IPS-18c (cell line): ENCODE measurements at regions not wholly inside any gene's neighbourhood (a gene's known extent, or its start where the extent isn't known, plus 50 kb on each side); places are given as distances from the start of the nearest gene placed in this dataset.
"Not testable (repeated sequence)": the region's sequence is repeated elsewhere in the genome, so short reads cannot be mapped to it uniquely, and the experiment has no call there.

Experiments
- H3K4me3 ChIP-seq: 2 replicates; pipeline ENCODE4 v1.7.0; 2013; ENCODE audit warnings: low read depth, mild to moderate bottlenecking, low read length, moderate library complexity; ENCODE audit not compliant: insufficient read depth
- H3K9me3 ChIP-seq: one replicate; pipeline ENCODE4 v1.6.1; 2013; ENCODE audit warnings: mild to moderate bottlenecking, low read length, moderate library complexity; ENCODE audit not compliant: control insufficient read depth, insufficient read depth

DNA sequence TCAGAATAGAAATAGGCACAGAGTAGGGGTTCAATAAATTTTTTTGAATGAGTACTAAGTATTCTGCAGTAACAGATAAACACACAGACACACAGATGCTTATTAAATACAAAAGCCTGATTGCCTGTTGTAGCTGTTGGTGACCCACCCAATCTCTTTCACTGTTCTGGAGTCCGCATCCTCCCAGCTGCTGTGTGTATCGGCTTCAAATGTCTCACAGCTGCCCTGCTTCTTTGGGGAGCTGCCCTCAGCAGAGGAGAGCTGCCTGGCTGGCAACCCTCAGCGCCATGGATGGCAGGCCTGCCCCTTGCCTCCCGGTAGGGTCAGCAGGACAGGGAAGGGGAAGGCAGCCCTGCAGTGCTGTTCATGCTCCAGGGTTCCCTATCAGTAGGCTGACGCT lies 50.5 kb upstream of the PRNP start:
- peaks cover 4% of the 10 kb centered on the region for H3K9me3 ChIP-seq
- H3K4me3 ChIP-seq: no peak overlapping the region

DNA sequence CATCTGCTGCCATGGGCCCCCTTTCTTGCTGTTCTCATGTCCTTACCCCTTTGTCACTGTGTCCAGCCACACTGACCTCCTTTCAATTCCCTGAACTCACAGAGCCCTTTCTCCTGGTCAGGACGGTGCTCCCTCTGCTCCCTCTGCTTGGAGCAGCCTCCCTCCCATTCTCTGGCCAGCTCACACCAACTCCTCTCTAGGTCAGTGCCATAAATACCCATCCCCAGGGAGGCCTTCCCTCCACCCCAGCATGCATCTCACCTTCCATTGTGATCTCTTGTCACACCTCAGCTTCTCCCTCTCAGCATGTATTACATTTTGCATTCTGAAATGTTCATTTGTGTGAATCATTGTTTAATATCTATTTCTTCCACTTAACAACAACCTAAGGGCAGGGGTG lies 50.9 kb upstream of the PRNP start:
- H3K9me3 ChIP-seq: peaks cover 4% of the 10 kb centered on the region

DNA sequence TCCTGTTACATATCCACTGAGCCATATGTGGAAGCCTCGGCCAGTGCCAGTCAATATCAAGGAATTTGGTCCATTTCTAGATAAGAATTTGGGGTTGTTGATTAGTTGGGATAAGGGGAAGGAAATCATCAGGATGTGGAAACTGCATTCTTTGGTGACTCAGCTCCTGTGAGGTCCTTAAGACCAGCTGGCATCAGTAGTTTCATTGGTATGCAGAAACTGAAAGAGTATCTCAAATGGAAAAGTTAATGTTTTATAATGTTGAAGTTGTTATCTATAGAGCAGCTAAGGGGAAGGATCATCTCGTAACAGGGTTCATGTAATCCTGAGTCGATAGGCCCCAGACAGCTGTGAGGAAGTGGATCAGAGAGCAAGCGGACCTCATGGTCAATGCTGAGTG lies 52.5 kb upstream of the PRNP start:
- Histone ChIP-seq H3K4me3 (no peak overlapping the region), H3K9me3 (peaks cover 4% of the 10 kb centered on the region)

More for the DNA sequence above, 50.9 kb upstream of the PRNP start:
- H3K4me3 ChIP-seq: no peak overlapping the region

DNA sequence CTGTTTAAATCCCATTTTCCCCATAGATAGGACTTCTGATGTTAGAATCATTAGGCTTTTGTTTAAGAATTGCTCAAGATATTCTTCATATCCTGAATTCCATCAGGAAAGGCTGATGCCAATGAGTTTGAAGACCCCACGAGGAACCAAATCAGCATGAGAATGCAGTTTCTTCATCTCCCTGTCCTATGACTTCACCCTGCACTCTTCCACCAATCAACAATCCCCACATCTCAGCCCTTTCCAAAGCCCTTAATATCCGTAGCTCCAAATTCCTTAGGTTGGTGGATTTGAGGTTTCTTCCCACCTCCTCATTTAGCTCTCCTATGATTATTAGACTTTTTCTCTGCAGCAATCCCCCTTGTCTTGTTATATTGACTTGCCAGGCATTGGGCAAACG lies 52.9 kb upstream of the PRNP start:
- Histone ChIP-seq H3K9me3 (peaks cover 4% of the 10 kb centered on the region), H3K4me3 (no peak overlapping the region)

DNA sequence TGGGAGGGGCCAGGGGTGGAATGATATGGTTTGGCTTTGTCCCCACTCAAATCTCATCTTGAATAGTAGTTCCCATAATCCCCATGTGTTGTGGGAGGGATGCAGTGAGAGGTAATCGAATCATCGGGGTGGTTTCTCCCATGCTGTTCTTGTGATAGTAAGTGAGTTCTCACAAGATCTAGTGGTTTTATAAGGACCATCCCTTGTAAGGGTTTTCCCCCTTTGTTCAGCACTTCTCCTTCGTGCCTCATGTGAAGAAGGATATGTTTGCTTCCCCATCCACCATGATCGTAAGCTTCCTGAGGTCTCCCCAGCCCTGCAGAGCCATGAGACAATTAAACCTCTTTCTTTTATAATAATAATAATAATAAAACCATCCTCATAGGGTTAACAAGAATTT lies 53.4 kb upstream of the PRNP start:
- H3K4me3 ChIP-seq: no peak overlapping the region
- peaks cover 4% of the 10 kb centered on the region for H3K9me3 ChIP-seq

- no peaks in the 10 kb centered on the region for H3K9me3 ChIP-seq
Observed at GRCh38 chr20:4626228-4626627, 60.0 kb upstream of the PRNP start.

DNA sequence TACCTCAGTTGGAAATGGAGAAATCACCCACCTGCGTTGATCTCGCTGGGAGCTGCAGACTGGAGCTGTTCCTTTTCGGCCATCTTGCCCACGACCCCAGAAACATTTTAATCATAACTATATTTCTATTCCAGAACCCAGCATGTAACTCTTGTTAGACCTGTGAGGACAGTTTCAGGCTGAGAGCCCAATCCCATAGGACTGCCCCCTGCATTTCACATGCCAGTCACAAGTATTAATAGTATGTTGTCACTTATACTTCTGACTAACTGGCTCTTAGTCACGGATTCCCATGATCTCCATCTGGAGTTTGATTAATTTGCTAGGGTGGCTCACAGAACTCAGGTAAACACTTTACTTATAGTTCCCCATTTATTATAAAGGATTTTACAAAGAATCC lies 60.6 kb upstream of the PRNP start:
- H3K9me3 ChIP-seq: no peaks in the 10 kb centered on the region
- H3K4me3 ChIP-seq: no peak overlapping the region

More at GRCh38 chr20:4626228-4626627, 60.0 kb upstream of the PRNP start:
- H3K4me3 ChIP-seq: no peak overlapping the region

DNA sequence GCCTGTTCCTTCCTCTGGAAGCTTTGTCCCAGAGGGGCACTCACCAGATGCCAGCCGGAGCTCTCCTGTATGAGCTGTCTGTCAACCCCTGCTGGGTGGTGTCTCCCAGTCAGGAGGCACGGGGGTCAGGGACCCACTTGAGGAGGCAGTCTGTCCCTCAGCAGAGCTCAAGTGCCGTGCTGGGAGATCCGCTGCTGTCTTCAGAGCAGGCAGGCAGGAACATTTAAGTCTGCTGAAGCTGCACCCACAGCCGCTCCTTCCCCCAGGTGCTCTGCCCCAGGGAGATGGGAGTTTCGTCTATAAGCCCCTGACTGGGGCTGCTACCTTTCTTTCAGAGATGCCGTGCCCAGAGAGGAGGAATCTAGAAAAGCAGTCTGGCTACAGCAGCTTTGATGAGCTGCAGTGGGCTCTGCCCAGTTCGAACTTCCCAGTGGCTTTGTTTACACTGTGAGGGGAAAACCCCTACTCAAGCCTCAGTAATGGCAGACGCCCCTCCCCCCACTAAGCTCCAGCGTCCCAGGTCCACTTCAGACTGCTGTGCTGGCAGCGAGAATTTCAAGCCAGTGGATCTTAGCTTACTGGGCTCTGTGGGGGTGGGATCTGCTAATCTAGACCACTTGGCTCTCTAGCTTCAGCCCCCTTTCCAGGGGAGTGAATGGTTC lies 61.5 kb upstream of the PRNP start:
- H3K9me3 ChIP-seq, H3K4me3 ChIP-seq: not testable (repeated sequence)

- H3K9me3 ChIP-seq, H3K4me3 ChIP-seq: not testable (repeated sequence)
Observed at GRCh38 chr20:4619144-4619543, 67.1 kb upstream of the PRNP start.

DNA sequence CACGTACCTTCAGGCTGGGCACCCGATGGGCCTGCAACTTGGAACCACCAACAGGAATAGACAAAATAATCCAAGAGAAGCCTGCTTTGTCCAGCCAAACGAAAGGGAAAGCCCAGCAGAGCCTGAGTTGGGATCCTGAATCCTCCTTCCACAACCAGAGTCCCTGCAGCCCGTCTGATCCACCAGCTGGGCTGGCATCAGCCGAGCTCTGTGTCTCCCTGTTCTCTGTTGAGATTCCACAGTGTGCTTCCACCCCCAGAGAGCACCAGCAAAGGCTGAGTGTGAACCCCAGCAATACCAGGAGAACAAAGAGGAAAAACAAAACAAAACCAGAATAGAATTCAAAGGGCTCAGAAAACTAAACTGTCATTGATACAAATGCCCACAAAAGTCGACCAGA lies 68.8 kb upstream of the PRNP start:
- no peaks in the 10 kb centered on the region for H3K9me3 ChIP-seq
- H3K4me3 ChIP-seq: no peak overlapping the region

- Histone ChIP-seq H3K4me3 (no peak overlapping the region), H3K9me3 (no peaks in the 10 kb centered on the region)
Observed at GRCh38 chr20:4617019-4617418, 69.2 kb upstream of the PRNP start.

GRCh38 chr20:4613718-4614620 lies 72.3 kb upstream of the PRNP start:
- no peak overlapping the region for H3K4me3 ChIP-seq

GRCh38 chr20:4613184-4613583 lies 73.1 kb upstream of the PRNP start:
- no peak overlapping the region for H3K4me3 ChIP-seq
- H3K9me3 ChIP-seq: no peaks in the 10 kb centered on the region

More at GRCh38 chr20:4613718-4614620, 72.3 kb upstream of the PRNP start:
- H3K9me3 ChIP-seq: no peaks in the 10 kb centered on the region

DNA sequence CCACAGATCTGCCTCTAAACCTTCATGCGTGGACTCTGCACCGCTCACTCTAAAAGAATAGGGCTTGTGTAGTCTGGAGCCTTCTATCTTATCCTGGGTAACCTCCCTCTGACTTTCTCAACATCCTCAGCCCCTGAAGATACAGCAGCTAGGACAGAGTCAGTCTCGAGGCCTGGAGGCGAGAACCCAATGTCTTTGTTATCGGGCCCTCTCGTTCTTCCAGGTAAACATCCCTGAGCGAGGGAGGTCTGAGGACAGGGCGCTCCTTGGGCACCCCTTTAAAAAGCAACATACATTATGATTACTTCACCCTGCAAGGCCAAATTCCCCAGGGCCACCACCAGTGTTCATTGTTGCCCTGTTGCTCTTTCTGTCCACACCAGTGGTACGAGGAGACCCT lies 75.4 kb upstream of the PRNP start:
- Histone ChIP-seq H3K9me3 (no peaks in the 10 kb centered on the region), H3K4me3 (no peak overlapping the region)

- no peaks in the 10 kb centered on the region for H3K9me3 ChIP-seq
Observed at GRCh38 chr20:4609511-4609910, 76.7 kb upstream of the PRNP start.

DNA sequence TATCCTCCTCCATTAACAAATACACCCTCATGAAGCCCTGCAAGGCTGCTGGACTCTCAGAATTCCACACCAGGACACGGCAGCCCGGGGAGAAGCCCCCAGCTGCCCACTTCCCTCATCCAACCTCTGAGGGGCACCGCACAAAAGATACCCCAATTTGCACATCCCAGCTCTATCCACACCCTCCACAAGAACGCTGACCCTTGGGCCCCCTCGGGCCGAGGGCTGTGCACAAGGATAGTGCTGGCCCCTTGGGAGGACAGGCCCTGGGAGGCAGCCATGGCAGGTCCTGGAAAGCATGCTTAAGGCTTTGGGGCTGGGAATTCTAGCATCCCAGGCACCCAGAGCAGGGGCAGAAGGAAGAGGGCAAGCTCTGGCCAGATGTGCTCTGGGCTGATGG lies 77.4 kb upstream of the PRNP start:
- Histone ChIP-seq H3K9me3 (no peaks in the 10 kb centered on the region), H3K4me3 (no peak overlapping the region)

More at GRCh38 chr20:4609511-4609910, 76.7 kb upstream of the PRNP start:
- no peak overlapping the region for H3K4me3 ChIP-seq

DNA sequence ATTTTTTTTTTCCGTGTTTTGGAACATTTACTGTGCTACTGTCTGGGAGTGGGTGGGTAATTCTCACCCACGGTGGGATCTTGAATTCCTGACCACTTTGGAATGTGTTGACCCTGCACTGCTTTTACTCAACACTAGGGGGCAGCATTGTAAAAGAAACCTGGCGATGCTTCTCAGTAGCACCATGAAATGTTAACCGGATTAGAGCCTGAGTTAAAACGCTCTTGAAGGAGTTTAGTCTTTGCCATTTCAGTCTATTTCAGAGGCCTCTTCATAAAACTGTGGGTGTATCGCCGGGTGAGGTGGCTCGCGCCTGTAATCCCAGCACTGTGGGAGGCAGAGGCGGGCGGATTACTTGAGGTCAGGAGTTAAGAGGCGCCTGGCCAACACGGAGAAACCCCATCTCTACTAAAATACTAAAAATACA lies 79.0 kb upstream of the PRNP start:
- Histone ChIP-seq H3K4me3 (no peak overlapping the region), H3K9me3 (no peaks in the 10 kb centered on the region)

- H3K4me3 ChIP-seq: no peak overlapping the region
- H3K9me3 ChIP-seq: no peaks in the 10 kb centered on the region
Observed at GRCh38 chr20:4606051-4606450, 80.2 kb upstream of the PRNP start.
